Ishikawa (cell line): ENCODE measurements at regions not wholly inside any gene's neighbourhood (a gene's known extent, or its start where the extent isn't known, plus 50 kb on each side); places are given as distances from the start of the nearest gene placed in this dataset.

Experiments
- EP300 ChIP-seq: IDR thresholded peaks from 2 replicates; pipeline ENCODE4 v1.6.1; 2012; ENCODE audit warnings: borderline replicate concordance
- RAD21 ChIP-seq: IDR thresholded peaks from 2 replicates; pipeline ENCODE4 v1.6.1; 2012; ENCODE audit warnings: low read depth
- TAF1 ChIP-seq: IDR thresholded peaks from 2 replicates; pipeline ENCODE4 v1.6.1; 2012; ENCODE audit warnings: low read depth, mild to moderate bottlenecking
- YY1 ChIP-seq: IDR thresholded peaks from 2 replicates; pipeline ENCODE4 v1.6.1; 2012; ENCODE audit warnings: low read depth
- TF ChIP-seq, protein P1 (sequence below): IDR thresholded peaks from 2 replicates; pipeline ENCODE4 v1.6.1; 2012
- TF ChIP-seq, protein P2 (sequence below): IDR thresholded peaks from 2 replicates; pipeline ENCODE4 v1.6.1; 2012

GRCh38 chr5:58185801-58186200 lies 274.1 kb downstream of the PLK2 start:
- TF ChIP-seq, protein P1, sequence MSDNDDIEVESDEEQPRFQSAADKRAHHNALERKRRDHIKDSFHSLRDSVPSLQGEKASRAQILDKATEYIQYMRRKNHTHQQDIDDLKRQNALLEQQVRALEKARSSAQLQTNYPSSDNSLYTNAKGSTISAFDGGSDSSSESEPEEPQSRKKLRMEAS = no peak
- TF ChIP-seq, protein P2, sequence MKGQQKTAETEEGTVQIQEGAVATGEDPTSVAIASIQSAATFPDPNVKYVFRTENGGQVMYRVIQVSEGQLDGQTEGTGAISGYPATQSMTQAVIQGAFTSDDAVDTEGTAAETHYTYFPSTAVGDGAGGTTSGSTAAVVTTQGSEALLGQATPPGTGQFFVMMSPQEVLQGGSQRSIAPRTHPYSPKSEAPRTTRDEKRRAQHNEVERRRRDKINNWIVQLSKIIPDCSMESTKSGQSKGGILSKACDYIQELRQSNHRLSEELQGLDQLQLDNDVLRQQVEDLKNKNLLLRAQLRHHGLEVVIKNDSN = no peak
- TF ChIP-seq RAD21 = no peak
- no peak for TF ChIP-seq EP300
- no peak for TF ChIP-seq TAF1
- TF ChIP-seq YY1 = no peak
